GM12878 (cell line): ENCODE measurements at regions not wholly inside any gene's neighbourhood (a gene's known extent, or its start where the extent isn't known, plus 50 kb on each side); places are given as distances from the start of the nearest gene placed in this dataset.
A peak's percentile ranks its signal among the peaks of the same experiment; 100 is the strongest.

Experiments used
- ATAC-seq: fragments of 200-7000 bp; cut with Tn5 transposase; 3 replicates; pipeline ENCODE4 v1.9.1; 2020; ENCODE audit warnings: mild to moderate bottlenecking, moderate library complexity
- BruUV-seq: library from RNA; stranded (reverse); fragments of 400-500 nt; replicated peaks from 2 replicates; lab custom pipeline; 2021; lab: Mats Ljungman, UMichigan
- CTCF ChIA-PET: fragments of 300-600 bp; sonication (Branson Sonifier 250); formaldehyde crosslinking; extraction: SDS; loops from one replicate; lab custom pipeline; 2021; ENCODE audit warnings: inconsistent platforms; lab: Yijun Ruan, JAX
- POLR2A ChIA-PET: fragments of 350-600 bp; formaldehyde crosslinking; extraction: SDS; loops from one replicate; lab custom pipeline; 2021; ENCODE audit warnings: inconsistent platforms; lab: Charles Lee
- RAD21 ChIA-PET: fragments of 300-600 bp; sonication (Branson Sonifier 250); formaldehyde crosslinking; loops from one replicate; lab custom pipeline; 2023; ENCODE audit warnings: antibody characterized with exemption; ENCODE audit not compliant: unreplicated experiment; lab: Charles Lee
- SMC1A ChIA-PET: fragments of 300-600 bp; sonication (Branson Sonifier 250); formaldehyde crosslinking; loops from one replicate; lab custom pipeline; 2023; ENCODE audit not compliant: unreplicated experiment, uncharacterized antibody; lab: Charles Lee
- DNase-seq: peaks from one replicate; pipeline ENCODE4 v3.0.0-alpha.2; 2011; ENCODE audit warnings: low read depth, low spot score
- FAIRE-seq: peaks from 3 replicates; lab custom pipeline; 2011; peaks lifted over from hg19 to GRCh38; lab: Jason Lieb, UNC
- H2AFZ ChIP-seq: 2 replicates; pipeline ENCODE4 v1.6.0; 2011; ENCODE audit warnings: low read depth, low read length, control low read depth; ENCODE audit not compliant: control insufficient read depth
- H3K27ac ChIP-seq: 2 replicates; pipeline ENCODE4 v1.5.1; 2011; ENCODE audit warnings: control low read depth; ENCODE audit not compliant: control insufficient read depth, insufficient read depth
- H3K27me3 ChIP-seq, 2 experiments: replicated peaks in 1 of 2; 2 replicates each; pipeline versions ENCODE4 v1.6.0 to v1.6.1; 2011; ENCODE audit warnings: low read length in 1 of 2; ENCODE audit not compliant: control insufficient read depth in 2 of 2, insufficient read depth in 2 of 2
- H3K36me3 ChIP-seq, 2 experiments: 2 replicates each; pipeline ENCODE4 v1.5.1; 2011; ENCODE audit warnings: low read length in 1 of 2; ENCODE audit not compliant: control insufficient read depth in 2 of 2, insufficient read depth in 2 of 2
- H3K4me1 ChIP-seq: 2 replicates; pipeline ENCODE4 v1.6.1; 2011; ENCODE audit warnings: mild to moderate bottlenecking, low read length, moderate library complexity, mixed read lengths; ENCODE audit not compliant: control insufficient read depth, insufficient read depth
- H3K4me2 ChIP-seq: 2 replicates; pipeline ENCODE4 v1.6.0; 2011; ENCODE audit warnings: control low read depth; ENCODE audit not compliant: control insufficient read depth, insufficient read depth
- H3K4me3 ChIP-seq: fragments of 200-600 bp; sonication (generic); 2 replicates; pipeline ENCODE4 v1.5.1; 2016
- H3K79me2 ChIP-seq: 2 replicates; pipeline ENCODE4 v1.6.0; 2011; ENCODE audit warnings: low read length; ENCODE audit not compliant: control insufficient read depth, insufficient read depth
- H3K9ac ChIP-seq: 2 replicates; pipeline ENCODE4 v1.8.0; 2011; ENCODE audit warnings: low read length, control low read depth, mixed read lengths; ENCODE audit not compliant: control insufficient read depth, insufficient read depth
- H3K9me3 ChIP-seq: replicated peaks from 3 replicates; pipeline ENCODE4 v1.5.1; 2011; ENCODE audit warnings: mild to moderate bottlenecking, low read length; ENCODE audit not compliant: control insufficient read depth, insufficient read depth
- H4K20me1 ChIP-seq: 2 replicates; pipeline ENCODE4 v1.6.0; 2011; ENCODE audit not compliant: control insufficient read depth, insufficient read depth
- ATF3 ChIP-seq: IDR thresholded peaks from 2 replicates; pipeline ENCODE4 v1.6.1; 2011; ENCODE audit warnings: low read depth, mild to moderate bottlenecking, low read length, moderate library complexity, borderline replicate concordance; ENCODE audit errors: extremely low read depth
- CHD4 ChIP-seq: fragments of 200-600 bp; sonication (generic); IDR thresholded peaks from 2 replicates; pipeline ENCODE4 v1.6.1; 2016; ENCODE audit warnings: mild to moderate bottlenecking
- CREB1 ChIP-seq: IDR thresholded peaks from 2 replicates; pipeline ENCODE4 v1.6.1; 2012; ENCODE audit warnings: low read depth, mild to moderate bottlenecking, inconsistent platforms
- HCFC1 ChIP-seq: fragments of 150-350 bp; IDR thresholded peaks from 2 replicates; pipeline ENCODE4 v1.6.1; 2014; ENCODE audit warnings: low read length
- HDAC6 ChIP-seq: fragments of 200-600 bp; sonication (generic); IDR thresholded peaks from one replicate; pipeline ENCODE4 v1.8.0; 2017; ENCODE audit warnings: antibody characterized with exemption; ENCODE audit not compliant: unreplicated experiment
- IRF5 ChIP-seq: fragments of 450-650 bp; IDR thresholded peaks from 2 replicates; pipeline ENCODE4 v1.6.1; 2017; ENCODE audit warnings: borderline replicate concordance
- MEF2A ChIP-seq: IDR thresholded peaks from 2 replicates; pipeline ENCODE4 v1.6.1; 2011; ENCODE audit warnings: low read depth, mild to moderate bottlenecking, low read length, moderate library complexity; ENCODE audit not compliant: insufficient read depth
- MTA3 ChIP-seq: IDR thresholded peaks from 2 replicates; pipeline ENCODE4 v1.6.1; 2012; ENCODE audit warnings: low read length, inconsistent platforms, borderline replicate concordance
- MXI1 ChIP-seq: fragments of 150-350 bp; IDR thresholded peaks from 2 replicates; pipeline ENCODE4 v1.6.1; 2011; ENCODE audit warnings: low read depth, mild to moderate bottlenecking, inconsistent platforms, low read length, improper control_type of control experiment
- NR2F1 ChIP-seq: fragments of 450-650 bp; conservative IDR thresholded peaks from 2 replicates; pipeline ENCODE4 v1.6.1; 2017; ENCODE audit warnings: mild to moderate bottlenecking
- NRF1 ChIP-seq: conservative IDR thresholded peaks from 2 replicates; pipeline ENCODE4 v1.6.1; 2011; ENCODE audit warnings: mild to moderate bottlenecking, low read depth, low read length, improper control_type of control experiment
- PML ChIP-seq: IDR thresholded peaks from 2 replicates; pipeline ENCODE4 v1.6.1; 2012; ENCODE audit warnings: low read length, inconsistent platforms
- RAD51 ChIP-seq: fragments of 450-650 bp; IDR thresholded peaks from 2 replicates; pipeline ENCODE4 v1.6.1; 2016; ENCODE audit warnings: moderate library complexity, mild to moderate bottlenecking, inconsistent platforms
- TBL1XR1 ChIP-seq: IDR thresholded peaks from 2 replicates; pipeline ENCODE4 v1.6.1; 2012; ENCODE audit warnings: low read depth, low read length, improper control_type of control experiment
- WGBS: methylation state at CpG from one replicate; pipeline ENCODE4 v1.1.6; 2016; ENCODE audit warnings: low lambda C conversion rate; ENCODE audit not compliant: insufficient replicate concordance, insufficient coverage; ENCODE audit errors: missing lambda C conversion rate; 5-methylcytosine and 5-hydroxymethylcytosine counted together
- in situ Hi-C: fragments of 300-500 bp; cut with MboI; formaldehyde crosslinking; loops from 9 replicates; pipeline ENCODE4 v1.14.3; 2018; ENCODE audit warnings: mixed read lengths
- intact Hi-C: fragments of 100-400 bp; cut with micrococcal nuclease; formaldehyde crosslinking; loops from one replicate; pipeline ENCODE4 v1.14.2; 2022; ENCODE audit not compliant: unreplicated experiment

GRCh38 chr10:123523833-123524232 is 142.3 kb upstream of the GPR26 start:
- no peak for TF ChIP-seq NR2F1
- no peak for TF ChIP-seq ATF3
- peak; percentile 44; the same call in 1 of the 2 replicates for TF ChIP-seq CREB1
- TF ChIP-seq, all 136 proteins: peak for 1
- no peaks in the 10 kb centered on the region for H3K79me2 ChIP-seq
- ATAC-seq (no peak), FAIRE-seq (no peak), DNase-seq (no peak)
- ChIA-PET SMC1A (interaction anchor here (1.1 to 1.5 kb wide), 2 partner anchors 20 to 35 kb away, joined by 3 to 5 read pairs; no protein-coding TSS in a partner anchor), RAD21 (interaction anchor here (1.0 kb wide), 1 partner anchor 28 kb away, joined by 3 read pairs; no protein-coding TSS in a partner anchor), CTCF (interaction anchor here (0.7 to 1.2 kb wide), 3 partner anchors 31 to 502 kb away, joined by 3 to 5 read pairs (median 3); no protein-coding TSS in a partner anchor), POLR2A (no interaction called here)
- no peak overlapping the region for H3K27ac ChIP-seq
- no peak overlapping the region for H3K4me3 ChIP-seq
- H3K36me3 ChIP-seq = no peaks in the 10 kb centered on the region
- H2AFZ ChIP-seq = no peak overlapping the region
- no peaks in the 10 kb centered on the region for H4K20me1 ChIP-seq
- in situ Hi-C loops (no loop called here), intact Hi-C loops (no loop called here)
- H3K4me1 ChIP-seq = peaks cover 9% of the 10 kb centered on the region
- WGBS = 51% methylated on average over 3 of the region's 3 CpGs
- no TSS peak for BruUV-seq
- no peak overlapping the region for H3K9ac ChIP-seq
- no peak overlapping the region for H3K4me2 ChIP-seq
- H3K27me3 ChIP-seq = no peaks in the 10 kb centered on the region
- no peaks in the 10 kb centered on the region; the same call in 2 of the 3 replicates for H3K9me3 ChIP-seq

- intact Hi-C loops (no loop called here), in situ Hi-C loops (no loop called here)
- Histone ChIP-seq H3K27ac (no peak overlapping the region), H2AFZ (no peak overlapping the region), H3K27me3 (no peaks in the 10 kb centered on the region), H3K4me1 (peaks cover 9% of the 10 kb centered on the region), H3K36me3 (no peaks in the 10 kb centered on the region), H3K79me2 (no peaks in the 10 kb centered on the region), H4K20me1 (no peaks in the 10 kb centered on the region), H3K4me3 (no peak overlapping the region), H3K9me3 (peaks cover 1% of the 10 kb centered on the region; the same call in 2 of the 3 replicates), H3K4me2 (no peak overlapping the region), H3K9ac (no peak overlapping the region)
- ATAC-seq (no peak; the same call in 2 of the 3 replicates), FAIRE-seq (no peak), DNase-seq (no peak)
- CTCF ChIA-PET = interaction anchor here (1.4 to 1.5 kb wide), 2 partner anchors 11 to 28 kb away, joined by 3 read pairs; no protein-coding TSS in a partner anchor
- POLR2A ChIA-PET = no interaction called here
- WGBS = 76% methylated on average over 7 of the region's 7 CpGs
- SMC1A ChIA-PET = interaction anchor here (0.6 to 1.0 kb wide), 3 partner anchors 10 to 127 kb away, joined by 3 to 9 read pairs (median 7); no protein-coding TSS in a partner anchor
- RAD21 ChIA-PET = no interaction called here
- BruUV-seq = no TSS peak
- TF ChIP-seq PML (no peak), NRF1 (no peak), MEF2A (no peak), MTA3 (no peak), IRF5 (no peak), RAD51 (no peak), HCFC1 (no peak), HDAC6 (no peak), MXI1 (no peak), CHD4 (no peak), CREB1 (no peak), TBL1XR1 (no peak)
Measured at GRCh38 chr10:123526356-123527064, 139.6 kb upstream of the GPR26 start.
